Lower lobe of right lung (tissue), 2 donors: ENCODE measurements at regions not wholly inside any gene's neighbourhood (a gene's known extent, or its start where the extent isn't known, plus 50 kb on each side); places are given as distances from the start of the nearest gene placed in this dataset.
"Not testable (repeated sequence)": the region's sequence is repeated elsewhere in the genome, so short reads cannot be mapped to it uniquely, and the experiment has no call there.

Experiments
- ATAC-seq, 2 donors: fragments of 200-7000 bp; cut with Tn5 transposase; one replicate each; pipeline ENCODE4 v1.9.1; 2020 to 2022; ENCODE audit warnings: mild to moderate bottlenecking in 2 of 2, moderate library complexity in 2 of 2
- DNase-seq: peaks from one replicate; pipeline ENCODE4 v3.0.0-alpha.2; 2020
- H3K27ac ChIP-seq: fragments of 200-600 bp; one replicate; pipeline ENCODE4 v1.8.0; 2022
- H3K27me3 ChIP-seq: fragments of 200-600 bp; one replicate; pipeline ENCODE4 v1.8.0; 2022; ENCODE audit warnings: low read depth
- H3K36me3 ChIP-seq: fragments of 200-600 bp; one replicate; pipeline ENCODE4 v1.8.0; 2022; ENCODE audit warnings: mild to moderate bottlenecking
- H3K4me1 ChIP-seq: fragments of 200-600 bp; one replicate; pipeline ENCODE4 v1.8.0; 2022
- H3K4me3 ChIP-seq: fragments of 200-600 bp; one replicate; pipeline ENCODE4 v1.8.0; 2022; ENCODE audit warnings: mild to moderate bottlenecking
- H3K9me3 ChIP-seq: fragments of 200-600 bp; one replicate; pipeline ENCODE4 v1.8.0; 2022
- CTCF ChIP-seq: fragments of 200-600 bp; IDR thresholded peaks from one replicate; pipeline ENCODE4 v1.8.0; 2022; ENCODE audit warnings: antibody characterized with exemption, mild to moderate bottlenecking
- intact Hi-C: fragments of 100-400 bp; cut with DNase I; formaldehyde crosslinking; loops from one replicate; pipeline ENCODE4 v1.11.0; 2022
- donor health status: DM: no; HTN: yes; CAD: no; lungs with severe emphysema.

DNA sequence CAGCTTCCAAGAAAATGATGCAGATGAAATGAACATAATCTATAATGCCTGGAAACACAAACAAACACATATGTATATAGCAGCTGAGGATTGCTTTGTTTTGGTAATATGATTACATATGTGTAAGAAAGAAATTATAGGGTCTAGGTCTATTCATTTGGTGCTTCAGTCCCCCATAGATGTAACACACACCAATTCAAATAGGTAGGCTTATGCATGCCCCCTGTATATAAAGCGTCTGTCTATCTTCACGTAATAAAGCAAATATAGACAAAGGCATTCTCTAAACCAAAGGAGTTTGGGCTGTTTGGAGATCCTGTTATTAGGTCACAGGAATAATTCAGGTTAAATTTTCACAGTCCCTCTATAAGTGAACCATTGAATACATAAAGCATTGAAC, 270.4 kb upstream of the SGK1 start:
- intact Hi-C loops: no loop called here
- Histone ChIP-seq H3K36me3 (no peaks in the 10 kb centered on the region), H3K27me3 (no peaks in the 10 kb centered on the region), H3K4me3 (no peak overlapping the region), H3K9me3 (no peaks in the 10 kb centered on the region), H3K4me1 (no peaks in the 10 kb centered on the region), H3K27ac (no peak overlapping the region)
- ATAC-seq (no peak), DNase-seq (no peak)
- no peak for TF ChIP-seq CTCF

DNA sequence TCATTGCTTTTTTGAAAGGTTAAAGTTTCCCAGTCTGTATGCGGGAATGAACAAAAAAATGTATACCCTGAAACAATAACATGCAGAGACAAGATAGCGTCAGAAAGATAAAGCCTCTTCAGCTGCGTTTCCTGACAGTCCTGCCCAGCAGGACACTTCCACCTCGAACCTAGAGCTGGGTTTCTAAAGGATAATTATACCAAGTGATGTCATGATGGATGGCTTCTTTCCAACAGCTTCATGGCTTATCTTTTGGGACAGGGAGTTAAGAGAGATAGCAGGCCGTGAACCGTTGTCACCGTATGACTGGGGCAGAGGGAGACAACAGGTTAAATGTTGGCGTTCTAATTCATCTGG, 267.6 kb upstream of the SGK1 start:
- H3K4me3 ChIP-seq: no peak overlapping the region
- H3K4me1 ChIP-seq: no peaks in the 10 kb centered on the region
- DNase-seq (no peak), ATAC-seq (no peak)
- H3K36me3 ChIP-seq: no peaks in the 10 kb centered on the region
- no peaks in the 10 kb centered on the region for H3K27me3 ChIP-seq
- H3K27ac ChIP-seq: no peak overlapping the region
- H3K9me3 ChIP-seq: no peaks in the 10 kb centered on the region
- intact Hi-C loops: no loop called here
- no peak for TF ChIP-seq CTCF

DNA sequence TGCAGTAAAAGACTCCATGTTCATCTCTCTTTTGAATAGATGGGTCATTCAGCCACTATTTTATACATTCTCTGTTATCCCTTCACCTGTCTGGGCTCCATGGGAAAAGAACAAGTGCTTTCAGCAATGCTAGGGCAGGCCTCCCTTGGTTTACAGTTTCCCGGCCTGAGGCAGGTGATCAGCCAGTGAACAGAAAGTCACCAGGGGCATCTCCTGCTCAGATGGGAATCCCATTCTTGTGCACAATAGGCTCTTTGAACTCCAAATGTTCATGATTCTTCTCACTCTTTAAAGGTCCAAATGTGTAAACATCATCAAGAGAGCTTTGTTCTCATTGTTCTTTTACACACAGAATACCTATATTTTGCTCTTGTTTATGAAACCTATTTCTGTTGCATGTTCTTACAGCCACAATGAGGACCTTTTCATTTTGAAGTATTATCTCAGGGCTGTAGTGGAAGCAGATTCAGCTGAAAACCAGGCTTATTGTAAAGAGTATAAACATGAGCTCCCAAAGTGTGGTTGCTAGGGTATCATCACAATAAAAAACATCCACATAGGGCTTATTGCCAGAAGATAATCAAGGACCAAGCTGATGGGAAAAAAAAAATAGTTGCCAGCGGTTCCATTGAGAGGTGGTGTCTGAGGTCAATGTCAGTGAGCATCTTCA, 267.1 kb upstream of the SGK1 start:
- no peak overlapping the region for H3K27ac ChIP-seq
- no peaks in the 10 kb centered on the region for H3K4me1 ChIP-seq
- no peak overlapping the region for H3K4me3 ChIP-seq
- no peaks in the 10 kb centered on the region for H3K36me3 ChIP-seq
- H3K27me3 ChIP-seq: no peaks in the 10 kb centered on the region
- no peak for DNase-seq
- TF ChIP-seq CTCF: no peak
- no peaks in the 10 kb centered on the region for H3K9me3 ChIP-seq
- intact Hi-C loops: no loop called here
- no peak for ATAC-seq

GRCh38 chr6:134577998-134578397, 260.1 kb upstream of the SGK1 start:
- intact Hi-C loops: no loop called here
- TF ChIP-seq CTCF: no peak
- Histone ChIP-seq H3K36me3 (no peaks in the 10 kb centered on the region), H3K4me3 (no peak overlapping the region), H3K27ac (no peak overlapping the region), H3K9me3 (no peaks in the 10 kb centered on the region), H3K27me3 (no peaks in the 10 kb centered on the region), H3K4me1 (no peaks in the 10 kb centered on the region)
- DNase-seq (no peak), ATAC-seq (no peak)

DNA sequence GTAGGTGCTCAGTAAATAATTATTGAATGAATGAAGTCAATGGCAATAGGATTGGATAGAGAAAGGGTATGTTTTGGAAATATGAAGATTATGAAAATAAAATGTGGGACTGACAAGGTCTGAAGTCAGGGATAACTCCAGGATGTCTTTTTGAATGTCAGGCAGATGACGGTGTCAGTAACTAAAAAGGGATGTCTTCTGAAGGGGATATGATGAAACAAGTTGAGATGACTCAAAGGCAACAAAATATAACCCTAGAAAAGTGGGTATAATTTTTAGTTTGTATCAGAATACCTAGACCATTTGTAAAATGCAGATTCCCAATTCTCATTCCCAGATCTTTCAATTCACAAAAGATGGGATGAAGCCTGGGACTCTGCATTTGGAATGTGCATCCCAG, 257.3 kb upstream of the SGK1 start:
- no peaks in the 10 kb centered on the region for H3K36me3 ChIP-seq
- TF ChIP-seq CTCF: no peak
- H3K9me3 ChIP-seq: no peaks in the 10 kb centered on the region
- DNase-seq (no peak), ATAC-seq (no peak)
- H3K27ac ChIP-seq: no peak overlapping the region
- H3K4me3 ChIP-seq: no peak overlapping the region
- no peaks in the 10 kb centered on the region for H3K27me3 ChIP-seq
- intact Hi-C loops: no loop called here
- no peaks in the 10 kb centered on the region for H3K4me1 ChIP-seq

GRCh38 chr6:134574491-134574890, 256.6 kb upstream of the SGK1 start:
- intact Hi-C loops: no loop called here
- TF ChIP-seq CTCF: no peak
- Histone ChIP-seq H3K9me3 (no peaks in the 10 kb centered on the region), H3K36me3 (no peaks in the 10 kb centered on the region), H3K27ac (no peak overlapping the region), H3K27me3 (no peaks in the 10 kb centered on the region), H3K4me3 (no peak overlapping the region), H3K4me1 (no peaks in the 10 kb centered on the region)
- DNase-seq: no peak
- no peak for ATAC-seq

DNA sequence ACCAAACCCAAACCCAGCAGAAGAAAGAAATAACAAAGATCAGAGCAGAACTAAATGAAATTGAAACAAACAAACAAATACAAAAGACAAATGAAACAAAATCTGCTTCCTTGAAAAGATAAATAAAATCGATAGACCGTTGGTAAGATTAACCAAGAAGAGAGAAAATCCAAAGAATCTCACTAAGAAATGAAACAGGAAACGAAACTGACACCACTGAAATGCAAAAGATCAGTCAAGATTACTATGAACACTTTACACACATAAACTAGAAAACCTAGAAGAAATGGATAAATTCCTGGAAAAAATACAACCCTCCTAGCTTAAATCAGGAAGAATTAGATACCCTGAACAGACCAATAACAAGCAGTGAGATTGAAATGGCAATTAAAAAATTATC, 252.1 kb upstream of the SGK1 start:
- H3K27ac ChIP-seq, H3K9me3 ChIP-seq, intact Hi-C loops, ATAC-seq, H3K27me3 ChIP-seq, H3K4me3 ChIP-seq, DNase-seq, H3K36me3 ChIP-seq, H3K4me1 ChIP-seq: not testable (repeated sequence)
